ENCODE measurements at regions not wholly inside any gene's neighbourhood (a gene's known extent, or its start where the extent isn't known, plus 50 kb on each side); places are given as distances from the start of the nearest gene placed in this dataset.

DNA sequence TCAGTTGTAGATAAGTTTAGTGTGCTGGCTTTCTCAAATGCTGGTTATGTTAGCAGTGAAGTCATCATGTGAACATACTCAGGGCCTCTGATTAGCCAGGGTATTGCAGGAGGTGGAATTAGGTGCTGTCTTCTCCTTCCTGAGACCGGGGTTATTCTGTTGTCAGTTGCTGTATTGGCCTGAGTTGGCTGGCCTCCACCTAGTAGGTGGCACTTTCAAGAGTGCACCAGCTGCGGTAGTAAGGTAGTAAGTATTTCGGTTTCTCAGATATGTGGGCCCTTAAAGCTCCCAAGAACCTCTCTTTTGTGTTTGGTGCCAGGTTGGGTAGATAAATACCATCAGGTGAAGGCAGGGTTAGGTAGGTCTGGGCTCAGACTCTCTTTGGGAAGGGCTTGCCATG lies 1430.5 kb upstream of the CELF4 start:
- no peak for TF ChIP-seq CTCF (conservative IDR thresholded peaks at IDR 0.05; ENCODE audit: control insufficient read depth, insufficient read depth, low read depth, low read length)
- no peak overlapping the region for H3K4me3 ChIP-seq (ENCODE audit: control insufficient read depth, low read depth, low read length)
- DNase-seq (ENCODE audit: low read depth), result no peak

DNA sequence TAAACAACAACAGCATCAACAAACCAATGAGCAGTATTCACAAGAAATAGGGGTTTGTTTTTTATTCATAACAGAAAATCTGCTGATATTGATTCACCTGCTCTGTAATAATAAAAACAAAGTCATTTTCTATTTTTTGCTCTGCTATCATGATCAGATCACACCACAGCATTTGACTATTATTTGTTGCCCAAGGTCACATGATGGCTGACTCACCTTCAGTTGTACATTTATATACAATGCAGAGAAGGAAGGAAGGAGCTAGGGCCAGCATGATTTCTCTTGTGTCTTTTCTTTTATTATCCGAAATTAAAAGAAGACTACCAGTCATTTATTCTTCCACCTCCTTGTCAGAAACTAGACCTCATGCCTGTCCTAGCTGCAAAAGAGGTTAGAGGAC lies 1427.7 kb upstream of the CELF4 start:
- H3K4me3 ChIP-seq (ENCODE audit: control insufficient read depth, low read depth, low read length), result no peak overlapping the region
- no peak for DNase-seq (ENCODE audit: low read depth)
- no peak for TF ChIP-seq CTCF (conservative IDR thresholded peaks at IDR 0.05; ENCODE audit: control insufficient read depth, insufficient read depth, low read depth, low read length)

DNA sequence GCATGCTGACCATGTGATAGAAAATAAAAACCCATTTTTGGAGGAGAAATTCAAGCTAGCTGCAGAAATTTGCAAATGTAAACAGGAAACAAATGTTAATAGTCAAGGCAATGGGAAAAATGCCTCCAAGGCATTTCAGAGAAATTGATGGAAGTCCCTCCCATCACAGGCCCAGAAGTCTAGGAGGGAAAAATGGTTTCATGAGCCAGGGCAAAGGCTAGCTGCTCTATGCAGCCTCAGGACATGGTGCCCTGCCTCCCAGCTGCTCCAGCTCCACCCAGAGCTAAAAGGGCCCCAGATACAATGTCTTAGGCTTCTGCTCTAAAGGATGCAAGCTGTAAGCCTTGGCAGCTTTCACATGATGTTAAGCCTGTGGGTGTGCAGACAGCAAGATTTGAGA lies 1419.4 kb upstream of the CELF4 start:
- no peak for TF ChIP-seq CTCF (conservative IDR thresholded peaks at IDR 0.05; ENCODE audit: control insufficient read depth, insufficient read depth, low read depth, low read length)
- no peak for DNase-seq (ENCODE audit: low read depth)
- H3K4me3 ChIP-seq (ENCODE audit: control insufficient read depth, low read depth, low read length), result no peak overlapping the region

GRCh38 chr18:38982072-38982471 lies 1416.5 kb upstream of the CELF4 start:
- H3K4me3 ChIP-seq (ENCODE audit: control insufficient read depth, low read depth, low read length), result no peak overlapping the region
- DNase-seq (ENCODE audit: low read depth), result no peak
- no peak for TF ChIP-seq CTCF (conservative IDR thresholded peaks at IDR 0.05; ENCODE audit: control insufficient read depth, insufficient read depth, low read depth, low read length)

DNA sequence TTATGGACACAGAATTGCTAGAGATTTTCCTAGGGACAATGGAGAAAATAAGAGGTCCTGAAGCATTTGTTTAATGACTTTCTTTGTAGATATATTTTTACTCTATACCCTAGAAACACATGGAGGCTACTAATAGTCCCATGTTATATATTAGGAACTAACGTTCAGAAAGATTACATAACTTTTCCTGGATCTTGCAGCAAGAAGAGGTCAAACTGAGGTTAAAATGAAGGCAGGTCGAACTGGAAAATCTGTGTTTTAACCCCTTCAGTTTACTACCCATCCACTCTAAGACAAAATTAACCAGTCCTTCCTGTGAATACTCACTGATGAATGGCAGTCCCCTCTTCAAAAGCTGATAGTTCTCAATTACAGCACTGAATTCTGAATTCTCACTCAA lies 1415.8 kb upstream of the CELF4 start:
- DNase-seq (ENCODE audit: low read depth), result no peak
- H3K4me3 ChIP-seq (ENCODE audit: control insufficient read depth, low read depth, low read length), result no peak overlapping the region
- TF ChIP-seq CTCF (conservative IDR thresholded peaks at IDR 0.05; ENCODE audit: control insufficient read depth, insufficient read depth, low read depth, low read length), result no peak

GRCh38 chr18:38980420-38980819 lies 1414.8 kb upstream of the CELF4 start:
- no peak overlapping the region for H3K4me3 ChIP-seq (ENCODE audit: control insufficient read depth, low read depth, low read length)
- no peak for TF ChIP-seq CTCF (conservative IDR thresholded peaks at IDR 0.05; ENCODE audit: control insufficient read depth, insufficient read depth, low read depth, low read length)
- no peak for DNase-seq (ENCODE audit: low read depth)

DNA sequence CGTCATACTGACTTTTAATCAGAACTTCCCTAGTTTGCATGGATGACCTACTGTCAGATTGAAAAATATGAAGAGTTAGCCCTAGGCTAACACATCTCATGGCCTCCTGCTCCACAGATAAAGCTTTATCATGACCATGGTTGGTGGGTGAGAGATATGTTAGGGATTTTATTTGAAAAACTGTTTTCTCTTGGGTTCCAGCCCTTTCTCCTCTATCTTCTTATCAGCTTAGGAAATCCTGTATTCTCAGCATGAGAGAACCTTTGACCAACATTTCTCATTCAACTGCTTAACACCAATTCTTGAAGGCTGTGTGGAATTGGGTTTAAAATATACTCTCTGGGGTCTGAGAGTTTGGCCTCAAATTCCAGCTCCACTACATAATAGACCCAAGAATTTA lies 1407.0 kb upstream of the CELF4 start:
- DNase-seq (ENCODE audit: low read depth), result no peak
- TF ChIP-seq CTCF (conservative IDR thresholded peaks at IDR 0.05; ENCODE audit: control insufficient read depth, insufficient read depth, low read depth, low read length), result no peak
- no peak overlapping the region for H3K4me3 ChIP-seq (ENCODE audit: control insufficient read depth, low read depth, low read length)

Measured in fibroblast of mammary gland (primary cell).